Neural crest cell (in vitro differentiated cells): ENCODE measurements at regions not wholly inside any gene's neighbourhood (a gene's known extent, or its start where the extent isn't known, plus 50 kb on each side); places are given as distances from the start of the nearest gene placed in this dataset.

Experiments
- DNase-seq: peaks from one replicate; pipeline ENCODE4 v3.0.0; 2021; ENCODE audit warnings: low read depth, mixed read lengths, low spot score
- H3K27ac Mint-ChIP-seq: one replicate; pipeline ENCODE4 v1.8.0; 2021; ENCODE audit warnings: mild to moderate bottlenecking, mixed read lengths; ENCODE audit not compliant: unreplicated experiment
- H3K27me3 Mint-ChIP-seq: 2 replicates; pipeline ENCODE4 v1.8.0; 2021; ENCODE audit warnings: low read depth, mild to moderate bottlenecking, mixed read lengths
- H3K36me3 Mint-ChIP-seq: 2 replicates; pipeline ENCODE4 v1.8.0; 2021; ENCODE audit warnings: low read depth, mild to moderate bottlenecking, mixed read lengths
- H3K4me1 Mint-ChIP-seq: 2 replicates; pipeline ENCODE4 v1.8.0; 2021; ENCODE audit warnings: mixed read lengths
- H3K4me3 Mint-ChIP-seq: one replicate; pipeline ENCODE4 v1.8.0; 2021; ENCODE audit warnings: mild to moderate bottlenecking, mixed read lengths
- H3K9me3 Mint-ChIP-seq: 2 replicates; pipeline ENCODE4 v1.8.0; 2021; ENCODE audit warnings: mixed read lengths
- CTCF ChIP-seq: fragments of 200-600 bp; sonication (generic); conservative IDR thresholded peaks from 2 replicates; pipeline ENCODE4 v1.5.0; 2021; ENCODE audit warnings: antibody characterized with exemption, mild to moderate bottlenecking

GRCh38 chr10:3248526-3249306 lies 76.1 kb upstream of the PITRM1 start:
- no peak for TF ChIP-seq CTCF
- Mint-ChIP-seq H3K36me3 (no peaks in the 10 kb centered on the region), H3K27ac (peak overlapping the region; percentile 45), H3K9me3 (no peaks in the 10 kb centered on the region), H3K4me3 (no peak overlapping the region), H3K4me1 (peaks cover 9% of the 10 kb centered on the region), H3K27me3 (no peaks in the 10 kb centered on the region)
- no peak for DNase-seq

- Mint-ChIP-seq H3K27ac (no peak overlapping the region), H3K4me1 (peaks cover 13% of the 10 kb centered on the region), H3K4me3 (no peak overlapping the region), H3K9me3 (no peaks in the 10 kb centered on the region), H3K27me3 (no peaks in the 10 kb centered on the region), H3K36me3 (no peaks in the 10 kb centered on the region)
- no peak for DNase-seq
- TF ChIP-seq CTCF, result no peak
These were observed 72.8 kb upstream of the PITRM1 start for GRCh38 chr10:3245395-3245794.

- no peaks in the 10 kb centered on the region for H3K9me3 Mint-ChIP-seq
- no peak overlapping the region for H3K4me3 Mint-ChIP-seq
- no peaks in the 10 kb centered on the region for H3K36me3 Mint-ChIP-seq
- DNase-seq, result no peak
- H3K27me3 Mint-ChIP-seq, result peaks cover 2% of the 10 kb centered on the region
- H3K27ac Mint-ChIP-seq, result no peak overlapping the region
- TF ChIP-seq CTCF, result no peak
- peaks cover 16% of the 10 kb centered on the region for H3K4me1 Mint-ChIP-seq
These were observed 69.5 kb upstream of the PITRM1 start for GRCh38 chr10:3241967-3242650.

- no peaks in the 10 kb centered on the region for H3K9me3 Mint-ChIP-seq
- H3K4me3 Mint-ChIP-seq, result no peak overlapping the region
- H3K36me3 Mint-ChIP-seq, result no peaks in the 10 kb centered on the region
- no peak for DNase-seq
- peaks cover 23% of the 10 kb centered on the region for H3K4me1 Mint-ChIP-seq
- no peak for TF ChIP-seq CTCF
- H3K27ac Mint-ChIP-seq, result no peak overlapping the region
- H3K27me3 Mint-ChIP-seq, result peaks cover 2% of the 10 kb centered on the region
These were observed 68.8 kb upstream of the PITRM1 start for GRCh38 chr10:3241274-3241921.

GRCh38 chr10:3239920-3240894 lies 67.6 kb upstream of the PITRM1 start:
- TF ChIP-seq CTCF, result no peak
- Mint-ChIP-seq H3K36me3 (no peaks in the 10 kb centered on the region), H3K27me3 (peaks cover 2% of the 10 kb centered on the region), H3K27ac (no peak overlapping the region), H3K4me1 (peaks cover 23% of the 10 kb centered on the region), H3K4me3 (no peak overlapping the region), H3K9me3 (no peaks in the 10 kb centered on the region)
- no peak for DNase-seq
